HepG2 (cell line): ENCODE measurements at regions not wholly inside any gene's neighbourhood (a gene's known extent, or its start where the extent isn't known, plus 50 kb on each side); places are given as distances from the start of the nearest gene placed in this dataset.

Source experiments
- EHMT2 ChIP-seq: fragments of 200-600 bp; sonication (generic); IDR thresholded peaks from 2 replicates; pipeline ENCODE4 v1.7.0; 2017; ENCODE audit warnings: antibody characterized with exemption, low read depth, low read length, borderline replicate concordance
- PRPF4 ChIP-seq: fragments of 200-400 bp; formaldehyde crosslinking; IDR thresholded peaks from 2 replicates; pipeline ENCODE4 v1.6.1; 2016; ENCODE audit warnings: low read length, low read depth; ENCODE audit not compliant: poor library complexity, severe bottlenecking
- ZNF569 ChIP-seq: sonication (generic); formaldehyde crosslinking; IDR thresholded peaks from 2 replicates; pipeline ENCODE4 v1.5.0; 2020; ENCODE audit warnings: mild to moderate bottlenecking, missing genetic modification reagents, moderate library complexity, borderline replicate concordance
- ZNF878 ChIP-seq: sonication (generic); formaldehyde crosslinking; IDR thresholded peaks from 2 replicates; pipeline ENCODE4 v1.8.1; 2023; ENCODE audit warnings: mild to moderate bottlenecking, missing genetic modification reagents, moderate library complexity
- TF ChIP-seq, protein P1 (sequence below): sonication (generic); formaldehyde crosslinking; IDR thresholded peaks from 2 replicates; pipeline ENCODE4 v1.5.0; 2020; ENCODE audit warnings: mild to moderate bottlenecking, missing genetic modification reagents, moderate library complexity
- TF ChIP-seq, protein P2 (sequence below): conservative IDR thresholded peaks from 2 replicates; pipeline ENCODE4 v1.6.1; 2018; ENCODE audit warnings: missing genetic modification reagents

DNA sequence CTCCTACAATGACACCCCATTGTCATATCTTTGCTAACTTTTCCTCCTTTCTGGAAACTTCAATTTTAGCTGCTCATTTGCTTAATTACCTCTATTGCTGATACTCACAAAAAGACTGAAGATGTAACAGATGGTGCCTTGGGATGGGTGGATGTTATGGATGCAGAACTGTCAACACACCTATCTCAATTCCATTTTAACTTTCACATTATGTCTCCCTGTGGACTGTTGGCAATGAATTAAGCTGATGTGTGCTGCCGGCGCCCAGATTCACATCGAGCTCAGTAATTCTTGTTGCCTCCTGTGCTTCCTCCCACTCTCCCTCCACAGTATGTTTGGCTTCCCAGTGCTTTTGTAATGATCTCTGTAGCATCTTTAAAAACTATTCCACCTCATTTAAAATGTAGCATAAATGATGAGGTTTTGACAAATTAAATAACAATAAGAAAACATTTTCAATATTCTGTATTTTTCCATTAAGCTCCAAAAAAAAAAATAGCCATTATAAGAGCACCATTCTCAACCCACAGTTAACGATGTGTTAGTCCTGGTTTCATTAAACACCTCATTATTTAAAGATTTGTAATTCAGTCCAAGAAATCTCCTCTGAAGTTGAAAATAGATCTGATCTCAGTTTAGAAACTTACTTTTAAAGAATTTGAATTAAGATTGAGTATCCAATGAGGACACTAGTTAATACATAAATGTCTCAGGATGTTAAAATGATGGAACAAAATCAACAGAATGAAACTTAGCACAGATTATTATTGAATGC lies 99.9 kb upstream of the FAM216B start:
- TF ChIP-seq EHMT2 = no peak
- TF ChIP-seq, protein P1, sequence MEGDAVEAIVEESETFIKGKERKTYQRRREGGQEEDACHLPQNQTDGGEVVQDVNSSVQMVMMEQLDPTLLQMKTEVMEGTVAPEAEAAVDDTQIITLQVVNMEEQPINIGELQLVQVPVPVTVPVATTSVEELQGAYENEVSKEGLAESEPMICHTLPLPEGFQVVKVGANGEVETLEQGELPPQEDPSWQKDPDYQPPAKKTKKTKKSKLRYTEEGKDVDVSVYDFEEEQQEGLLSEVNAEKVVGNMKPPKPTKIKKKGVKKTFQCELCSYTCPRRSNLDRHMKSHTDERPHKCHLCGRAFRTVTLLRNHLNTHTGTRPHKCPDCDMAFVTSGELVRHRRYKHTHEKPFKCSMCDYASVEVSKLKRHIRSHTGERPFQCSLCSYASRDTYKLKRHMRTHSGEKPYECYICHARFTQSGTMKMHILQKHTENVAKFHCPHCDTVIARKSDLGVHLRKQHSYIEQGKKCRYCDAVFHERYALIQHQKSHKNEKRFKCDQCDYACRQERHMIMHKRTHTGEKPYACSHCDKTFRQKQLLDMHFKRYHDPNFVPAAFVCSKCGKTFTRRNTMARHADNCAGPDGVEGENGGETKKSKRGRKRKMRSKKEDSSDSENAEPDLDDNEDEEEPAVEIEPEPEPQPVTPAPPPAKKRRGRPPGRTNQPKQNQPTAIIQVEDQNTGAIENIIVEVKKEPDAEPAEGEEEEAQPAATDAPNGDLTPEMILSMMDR = no peak
- no peak for TF ChIP-seq PRPF4
- no peak for TF ChIP-seq ZNF569 (CRISPR knock-in tag)
- TF ChIP-seq, protein P2, sequence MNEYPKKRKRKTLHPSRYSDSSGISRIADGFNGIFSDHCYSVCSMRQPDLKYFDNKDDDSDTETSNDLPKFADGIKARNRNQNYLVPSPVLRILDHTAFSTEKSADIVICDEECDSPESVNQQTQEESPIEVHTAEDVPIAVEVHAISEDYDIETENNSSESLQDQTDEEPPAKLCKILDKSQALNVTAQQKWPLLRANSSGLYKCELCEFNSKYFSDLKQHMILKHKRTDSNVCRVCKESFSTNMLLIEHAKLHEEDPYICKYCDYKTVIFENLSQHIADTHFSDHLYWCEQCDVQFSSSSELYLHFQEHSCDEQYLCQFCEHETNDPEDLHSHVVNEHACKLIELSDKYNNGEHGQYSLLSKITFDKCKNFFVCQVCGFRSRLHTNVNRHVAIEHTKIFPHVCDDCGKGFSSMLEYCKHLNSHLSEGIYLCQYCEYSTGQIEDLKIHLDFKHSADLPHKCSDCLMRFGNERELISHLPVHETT (CRISPR knock-in tag) = no peak
- TF ChIP-seq ZNF878 (CRISPR knock-in tag) = no peak
